ENCODE measurements at regions not wholly inside any gene's neighbourhood (a gene's known extent, or its start where the extent isn't known, plus 50 kb on each side); places are given as distances from the start of the nearest gene placed in this dataset.
A peak's percentile ranks its signal among the peaks of the same experiment; 100 is the strongest.

GRCh38 chr4:80129785-80130184 lies 56.8 kb upstream of the ANTXR2 start:
- Mint-ChIP-seq H3K4me3 (no peak overlapping the region), H3K36me3 (ENCODE audit: low read depth) (peaks cover 9% of the 10 kb centered on the region), H3K27ac (no peak overlapping the region)

GRCh38 chr4:80128941-80129340 lies 55.9 kb upstream of the ANTXR2 start:
- no peaks in the 10 kb centered on the region for H3K9me3 Mint-ChIP-seq
- peak overlapping the region; percentile 23 for H3K4me3 Mint-ChIP-seq
- no peaks in the 10 kb centered on the region for H3K27me3 Mint-ChIP-seq (ENCODE audit: low read depth)
- peaks cover 54% of the 10 kb centered on the region for H3K4me1 Mint-ChIP-seq (ENCODE audit: low read depth)
- peak overlapping the region; percentile 61 for H3K27ac Mint-ChIP-seq
- peaks cover 9% of the 10 kb centered on the region for H3K36me3 Mint-ChIP-seq (ENCODE audit: low read depth)

More at GRCh38 chr4:80129785-80130184, 56.8 kb upstream of the ANTXR2 start:
- no peaks in the 10 kb centered on the region for H3K9me3 Mint-ChIP-seq
- H3K27me3 Mint-ChIP-seq (ENCODE audit: low read depth): no peaks in the 10 kb centered on the region
- H3K4me1 Mint-ChIP-seq (ENCODE audit: low read depth): peaks cover 52% of the 10 kb centered on the region

DNA sequence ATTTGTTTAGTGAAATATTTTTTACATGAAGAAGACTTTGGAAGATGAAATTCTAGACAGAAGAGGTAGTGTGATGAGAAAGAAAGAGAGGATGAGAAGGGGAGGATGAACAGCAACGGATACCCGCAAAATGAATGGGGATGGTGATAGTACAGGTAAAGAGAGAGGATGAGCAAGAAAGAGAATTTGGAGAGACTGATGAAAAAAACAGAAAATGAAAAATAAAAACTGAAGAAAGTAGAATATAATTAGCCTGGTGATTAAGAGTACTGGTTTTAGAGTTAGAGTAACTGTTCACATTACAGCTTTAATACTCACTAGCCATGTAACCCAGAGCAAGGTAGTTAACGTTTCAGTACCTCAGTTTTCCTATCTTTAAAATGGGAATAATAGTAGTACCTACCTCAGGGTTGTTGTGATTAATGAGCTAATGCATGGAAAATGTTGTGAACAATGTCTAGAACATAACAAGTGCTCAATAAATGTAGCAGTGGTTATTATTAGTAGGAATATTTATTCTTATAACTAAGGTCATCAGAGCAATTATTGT lies 54.9 kb upstream of the ANTXR2 start:
- Mint-ChIP-seq H3K9me3 (no peaks in the 10 kb centered on the region), H3K4me3 (peak overlapping the region; percentile 53), H3K4me1 (ENCODE audit: low read depth) (peaks cover 58% of the 10 kb centered on the region), H3K36me3 (ENCODE audit: low read depth) (peaks cover 9% of the 10 kb centered on the region), H3K27me3 (ENCODE audit: low read depth) (no peaks in the 10 kb centered on the region), H3K27ac (peak overlapping the region; percentile 82)

- Mint-ChIP-seq H3K9me3 (no peaks in the 10 kb centered on the region), H3K4me3 (peak overlapping the region; percentile 67), H3K36me3 (ENCODE audit: low read depth) (peaks cover 6% of the 10 kb centered on the region), H3K4me1 (ENCODE audit: low read depth) (peaks cover 54% of the 10 kb centered on the region), H3K27ac (peak overlapping the region; percentile 90), H3K27me3 (ENCODE audit: low read depth) (no peaks in the 10 kb centered on the region)
Observed at GRCh38 chr4:80126435-80126834, 53.4 kb upstream of the ANTXR2 start.

DNA sequence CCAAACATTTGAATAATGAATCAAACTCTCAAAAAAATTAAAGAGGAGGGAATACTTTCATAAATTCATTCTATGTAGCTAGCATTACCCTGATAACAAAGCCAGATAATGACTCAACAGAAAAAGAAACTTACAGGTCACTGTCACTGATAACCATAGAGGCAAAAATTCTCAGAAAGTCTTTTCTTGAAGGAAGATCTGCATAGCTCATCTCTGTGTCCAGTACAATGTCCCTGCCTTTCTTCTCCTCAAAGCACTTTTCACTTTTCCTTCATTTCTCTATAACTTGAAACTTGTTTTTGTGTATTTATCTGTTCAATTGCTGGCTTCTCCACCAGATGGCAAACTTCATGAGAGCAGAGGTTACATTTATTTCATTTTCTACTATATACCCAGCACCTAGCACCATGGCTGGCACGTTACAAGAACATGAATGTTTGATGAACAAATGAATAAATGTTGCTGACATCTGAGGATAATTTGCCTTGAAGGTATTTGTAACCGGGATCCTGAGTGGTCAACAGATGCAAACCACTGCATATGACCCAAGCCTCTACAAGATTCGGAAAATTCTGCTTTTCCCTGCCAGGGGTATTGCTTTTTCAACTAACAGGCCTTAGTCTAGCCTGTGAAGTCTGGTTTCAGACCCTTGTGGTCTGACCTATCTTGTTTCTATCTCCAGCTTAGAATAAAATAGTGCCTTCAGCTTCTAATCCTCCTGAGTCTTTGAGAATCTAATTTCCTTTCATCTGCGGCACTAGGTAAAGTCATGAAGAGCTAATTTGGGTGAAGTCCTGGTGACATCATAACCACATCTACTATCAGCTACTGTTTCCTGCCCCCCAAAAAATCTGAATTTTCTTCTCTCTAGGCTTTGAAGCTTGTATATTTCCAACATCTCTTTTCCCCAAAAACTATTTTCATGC lies 52.5 kb upstream of the ANTXR2 start:
- H3K4me1 Mint-ChIP-seq (ENCODE audit: low read depth): peaks cover 51% of the 10 kb centered on the region
- H3K27me3 Mint-ChIP-seq (ENCODE audit: low read depth): no peaks in the 10 kb centered on the region
- H3K27ac Mint-ChIP-seq: peak overlapping the region; percentile 90
- peak overlapping the region; percentile 67 for H3K4me3 Mint-ChIP-seq
- no peaks in the 10 kb centered on the region for H3K9me3 Mint-ChIP-seq
- peaks cover 6% of the 10 kb centered on the region for H3K36me3 Mint-ChIP-seq (ENCODE audit: low read depth)

- peak overlapping the region; percentile 67 for H3K4me3 Mint-ChIP-seq
- H3K9me3 Mint-ChIP-seq: peaks cover 7% of the 10 kb centered on the region
- peaks cover 47% of the 10 kb centered on the region for H3K4me1 Mint-ChIP-seq (ENCODE audit: low read depth)
- peaks cover 2% of the 10 kb centered on the region for H3K27me3 Mint-ChIP-seq (ENCODE audit: low read depth)
- H3K36me3 Mint-ChIP-seq (ENCODE audit: low read depth): peaks cover 8% of the 10 kb centered on the region
- H3K27ac Mint-ChIP-seq: peak overlapping the region; percentile 90
Observed at GRCh38 chr4:80124246-80125211, 51.5 kb upstream of the ANTXR2 start.
